Pons (tissue), 1 donor: ENCODE measurements at regions not wholly inside any gene's neighbourhood (a gene's known extent, or its start where the extent isn't known, plus 50 kb on each side); places are given as distances from the start of the nearest gene placed in this dataset.

ENCODE experiments used
- DNase-seq: peaks from one replicate; pipeline ENCODE4 v3.0.0-alpha.2; 2016; ENCODE audit warnings: low spot score

- DNase-seq: no peak
Observed at GRCh38 chr16:25311950-25312349, 54.3 kb upstream of the ZKSCAN2 start.

- no peak for DNase-seq
Observed at GRCh38 chr16:25311039-25311438, 53.4 kb upstream of the ZKSCAN2 start.
